Chondrocyte (in vitro differentiated cells): ENCODE measurements at regions not wholly inside any gene's neighbourhood (a gene's known extent, or its start where the extent isn't known, plus 50 kb on each side); places are given as distances from the start of the nearest gene placed in this dataset.
"Not testable (repeated sequence)": the region's sequence is repeated elsewhere in the genome, so short reads cannot be mapped to it uniquely, and the experiment has no call there.

Experiments
- DNase-seq: peaks from one replicate; pipeline ENCODE4 v3.0.0; 2021; ENCODE audit warnings: mixed read lengths, low spot score
- H3K27ac Mint-ChIP-seq: one replicate; pipeline ENCODE4 v1.8.0; 2021; ENCODE audit warnings: mild to moderate bottlenecking, moderate library complexity, mixed read lengths; ENCODE audit not compliant: unreplicated experiment
- H3K27me3 Mint-ChIP-seq: 2 replicates; pipeline ENCODE4 v1.8.0; 2021; ENCODE audit warnings: low read depth, mixed read lengths
- H3K36me3 Mint-ChIP-seq: 2 replicates; pipeline ENCODE4 v1.8.0; 2021; ENCODE audit warnings: low read depth, mixed read lengths
- H3K4me1 Mint-ChIP-seq: 2 replicates; pipeline ENCODE4 v1.8.0; 2021; ENCODE audit warnings: low read depth, mild to moderate bottlenecking, mixed read lengths
- H3K4me3 Mint-ChIP-seq: one replicate; pipeline ENCODE4 v1.8.0; 2021; ENCODE audit warnings: mild to moderate bottlenecking, moderate library complexity, mixed read lengths; ENCODE audit not compliant: unreplicated experiment
- H3K9me3 Mint-ChIP-seq: 2 replicates; pipeline ENCODE4 v1.8.0; 2021; ENCODE audit warnings: low read depth, mixed read lengths
- CTCF ChIP-seq: fragments of 200-600 bp; sonication (generic); IDR thresholded peaks from 2 replicates; pipeline ENCODE4 v1.5.0; 2021; ENCODE audit warnings: antibody characterized with exemption, mild to moderate bottlenecking, moderate library complexity

GRCh38 chr17:21756856-21757619 lies 64.7 kb downstream of the KCNJ18 start:
- no peak for DNase-seq
- Mint-ChIP-seq H3K27ac (no peak overlapping the region), H3K36me3 (no peaks in the 10 kb centered on the region), H3K9me3 (peaks cover 29% of the 10 kb centered on the region), H3K4me1 (no peaks in the 10 kb centered on the region), H3K4me3 (no peak overlapping the region), H3K27me3 (no peaks in the 10 kb centered on the region)
- no peak for TF ChIP-seq CTCF

- not testable (repeated sequence) for H3K27ac Mint-ChIP-seq, DNase-seq, H3K36me3 Mint-ChIP-seq, H3K4me3 Mint-ChIP-seq, H3K27me3 Mint-ChIP-seq, H3K4me1 Mint-ChIP-seq
- peaks cover 28% of the 10 kb centered on the region for H3K9me3 Mint-ChIP-seq
Measured at GRCh38 chr17:21759636-21760035, 67.3 kb downstream of the KCNJ18 start.

GRCh38 chr17:21763738-21764340 lies 71.5 kb downstream of the KCNJ18 start:
- H3K9me3 Mint-ChIP-seq, result peaks cover 26% of the 10 kb centered on the region
- DNase-seq, H3K27ac Mint-ChIP-seq, H3K36me3 Mint-ChIP-seq, H3K4me3 Mint-ChIP-seq, H3K27me3 Mint-ChIP-seq, H3K4me1 Mint-ChIP-seq: not testable (repeated sequence)

- H3K4me3 Mint-ChIP-seq, DNase-seq, H3K4me1 Mint-ChIP-seq, H3K27me3 Mint-ChIP-seq, H3K27ac Mint-ChIP-seq, H3K36me3 Mint-ChIP-seq: not testable (repeated sequence)
- H3K9me3 Mint-ChIP-seq, result peaks cover 21% of the 10 kb centered on the region
Measured at GRCh38 chr17:21765651-21766290, 73.4 kb downstream of the KCNJ18 start.

GRCh38 chr17:21766565-21766964 lies 74.2 kb downstream of the KCNJ18 start:
- H3K27ac Mint-ChIP-seq, H3K36me3 Mint-ChIP-seq, H3K4me3 Mint-ChIP-seq, H3K27me3 Mint-ChIP-seq, DNase-seq, H3K4me1 Mint-ChIP-seq: not testable (repeated sequence)
- H3K9me3 Mint-ChIP-seq, result peaks cover 21% of the 10 kb centered on the region

GRCh38 chr17:21767162-21768156 lies 75.1 kb downstream of the KCNJ18 start:
- not testable (repeated sequence) for H3K4me1 Mint-ChIP-seq, DNase-seq, H3K27me3 Mint-ChIP-seq, H3K27ac Mint-ChIP-seq, H3K36me3 Mint-ChIP-seq, H3K4me3 Mint-ChIP-seq
- peaks cover 19% of the 10 kb centered on the region for H3K9me3 Mint-ChIP-seq

- not testable (repeated sequence) for H3K4me3 Mint-ChIP-seq, H3K27ac Mint-ChIP-seq, H3K4me1 Mint-ChIP-seq, DNase-seq, H3K27me3 Mint-ChIP-seq, H3K36me3 Mint-ChIP-seq
- peaks cover 19% of the 10 kb centered on the region for H3K9me3 Mint-ChIP-seq
Measured at GRCh38 chr17:21768244-21768643, 75.9 kb downstream of the KCNJ18 start.

- DNase-seq, H3K36me3 Mint-ChIP-seq, H3K4me1 Mint-ChIP-seq, H3K27ac Mint-ChIP-seq, H3K4me3 Mint-ChIP-seq, H3K27me3 Mint-ChIP-seq: not testable (repeated sequence)
- H3K9me3 Mint-ChIP-seq, result peaks cover 16% of the 10 kb centered on the region
Measured at GRCh38 chr17:21768729-21769462, 76.6 kb downstream of the KCNJ18 start.

- not testable (repeated sequence) for H3K36me3 Mint-ChIP-seq, H3K4me3 Mint-ChIP-seq, H3K4me1 Mint-ChIP-seq, DNase-seq, H3K27ac Mint-ChIP-seq, H3K27me3 Mint-ChIP-seq
- H3K9me3 Mint-ChIP-seq, result peaks cover 15% of the 10 kb centered on the region
Measured at GRCh38 chr17:21769781-21770180, 77.5 kb downstream of the KCNJ18 start.

GRCh38 chr17:21770466-21771446 lies 78.4 kb downstream of the KCNJ18 start:
- not testable (repeated sequence) for H3K27ac Mint-ChIP-seq, H3K27me3 Mint-ChIP-seq, DNase-seq, H3K36me3 Mint-ChIP-seq, H3K4me3 Mint-ChIP-seq, H3K4me1 Mint-ChIP-seq
- H3K9me3 Mint-ChIP-seq, result peaks cover 14% of the 10 kb centered on the region
